Prostate gland (tissue), 2 donors: ENCODE measurements at regions not wholly inside any gene's neighbourhood (a gene's known extent, or its start where the extent isn't known, plus 50 kb on each side); places are given as distances from the start of the nearest gene placed in this dataset.

Source experiments
- DNase-seq: peaks from one replicate; pipeline ENCODE4 v3.0.0-alpha.2; 2019; ENCODE audit warnings: low spot score
- H3K27ac ChIP-seq, 2 donors: fragments of 200-600 bp; sonication (generic); 2 replicates each; pipeline ENCODE4 v1.5.1; 2017 to 2019
- H3K27me3 ChIP-seq: fragments of 200-600 bp; sonication (generic); replicated peaks from 2 replicates; pipeline ENCODE4 v1.5.1; 2019; ENCODE audit not compliant: insufficient read depth
- H3K36me3 ChIP-seq, 2 donors: fragments of 200-600 bp; sonication (generic); 1 replicate in 1 of 2; 2 replicates in 1 of 2; pipeline versions ENCODE4 v1.5.1 to v1.8.1; 2017 to 2019
- H3K4me1 ChIP-seq: fragments of 200-600 bp; sonication (generic); replicated peaks from 2 replicates; pipeline ENCODE4 v1.5.1; 2019
- H3K4me3 ChIP-seq, 2 donors: fragments of 200-600 bp; sonication (generic); 2 replicates each; pipeline ENCODE4 v1.5.1; 2017 to 2019
- H3K9me3 ChIP-seq: fragments of 200-600 bp; sonication (generic); 2 replicates; pipeline ENCODE4 v1.5.1; 2017
- POLR2A ChIP-seq: fragments of 450-650 bp; IDR thresholded peaks from one replicate; pipeline ENCODE4 v1.6.1; 2016; ENCODE audit warnings: antibody characterized with exemption, mild to moderate bottlenecking
- POLR2AphosphoS5 ChIP-seq: sonication (generic); formaldehyde crosslinking; IDR thresholded peaks from one replicate; pipeline ENCODE4 v1.6.1; 2017; ENCODE audit warnings: antibody characterized with exemption
- whole genome bisulfite sequencing: methylation state at CpG from one replicate; pipeline ENCODE4 v1.1.5; 2018; 5-methylcytosine and 5-hydroxymethylcytosine counted together
- intact Hi-C: fragments of 100-400 bp; cut with DNase I; formaldehyde crosslinking; loops from one replicate; pipeline ENCODE4 v1.14.2; 2022
- TF ChIP-seq, protein P1 (sequence below), 4 experiments: fragments of 200-600 bp in 2 of 4; fragments of 450-650 bp in 2 of 4; sonication (generic) in 2 of 4; IDR thresholded peaks; 1 replicate in 3 of 4; 2 replicates in 1 of 4; pipeline ENCODE4 v1.5.1; 2016 to 2019; ENCODE audit warnings: antibody characterized with exemption in 4 of 4, mild to moderate bottlenecking in 2 of 4, moderate library complexity in 2 of 4

- 76% methylated on average over 4 of the region's 4 CpGs for WGBS
- intact Hi-C loops = no loop called here
- TF ChIP-seq, protein P1, sequence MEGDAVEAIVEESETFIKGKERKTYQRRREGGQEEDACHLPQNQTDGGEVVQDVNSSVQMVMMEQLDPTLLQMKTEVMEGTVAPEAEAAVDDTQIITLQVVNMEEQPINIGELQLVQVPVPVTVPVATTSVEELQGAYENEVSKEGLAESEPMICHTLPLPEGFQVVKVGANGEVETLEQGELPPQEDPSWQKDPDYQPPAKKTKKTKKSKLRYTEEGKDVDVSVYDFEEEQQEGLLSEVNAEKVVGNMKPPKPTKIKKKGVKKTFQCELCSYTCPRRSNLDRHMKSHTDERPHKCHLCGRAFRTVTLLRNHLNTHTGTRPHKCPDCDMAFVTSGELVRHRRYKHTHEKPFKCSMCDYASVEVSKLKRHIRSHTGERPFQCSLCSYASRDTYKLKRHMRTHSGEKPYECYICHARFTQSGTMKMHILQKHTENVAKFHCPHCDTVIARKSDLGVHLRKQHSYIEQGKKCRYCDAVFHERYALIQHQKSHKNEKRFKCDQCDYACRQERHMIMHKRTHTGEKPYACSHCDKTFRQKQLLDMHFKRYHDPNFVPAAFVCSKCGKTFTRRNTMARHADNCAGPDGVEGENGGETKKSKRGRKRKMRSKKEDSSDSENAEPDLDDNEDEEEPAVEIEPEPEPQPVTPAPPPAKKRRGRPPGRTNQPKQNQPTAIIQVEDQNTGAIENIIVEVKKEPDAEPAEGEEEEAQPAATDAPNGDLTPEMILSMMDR (IDR thresholded peaks at IDR 0.05) = no peak
- TF ChIP-seq POLR2AphosphoS5 (no peak), POLR2A (no peak)
- Histone ChIP-seq H3K36me3 (no peaks in the 10 kb centered on the region), H3K27ac (no peak overlapping the region), H3K9me3 (no peaks in the 10 kb centered on the region), H3K27me3 (no peaks in the 10 kb centered on the region), H3K4me3 (no peak overlapping the region), H3K4me1 (no peaks in the 10 kb centered on the region)
- DNase-seq = no peak
Measured at GRCh38 chr14:87869619-87870583, 123.1 kb downstream of the GALC start.

GRCh38 chr14:87868920-87869319 is 124.1 kb downstream of the GALC start:
- Histone ChIP-seq H3K27ac (no peak overlapping the region), H3K9me3 (no peaks in the 10 kb centered on the region), H3K27me3 (no peaks in the 10 kb centered on the region), H3K36me3 (no peaks in the 10 kb centered on the region), H3K4me3 (no peak overlapping the region), H3K4me1 (no peaks in the 10 kb centered on the region)
- intact Hi-C loops = no loop called here
- 69% methylated on average over 3 of the region's 3 CpGs for WGBS
- TF ChIP-seq, protein P1 (IDR thresholded peaks at IDR 0.05) = no peak
- no peak for TF ChIP-seq POLR2A
- TF ChIP-seq POLR2AphosphoS5 = no peak
- DNase-seq = no peak

DNA sequence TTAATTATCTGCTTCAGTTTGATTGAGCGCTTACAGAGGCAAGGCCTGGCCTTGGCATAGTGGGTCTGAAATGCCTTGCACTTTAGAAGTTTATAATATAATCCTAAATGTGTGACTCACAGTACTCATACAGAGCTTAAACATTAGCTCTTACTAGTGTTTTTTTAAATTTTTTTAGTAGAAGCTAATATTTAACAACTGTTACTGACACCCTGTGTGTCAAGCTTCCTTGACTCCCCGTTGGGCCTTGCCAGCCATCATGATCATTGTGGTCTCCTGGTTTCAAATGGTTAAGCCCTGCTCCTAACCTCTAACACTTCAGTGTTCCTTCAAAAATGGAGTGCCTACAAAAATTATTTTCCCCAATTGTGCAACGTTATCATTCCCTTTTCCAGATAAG is 126.9 kb downstream of the GALC start:
- H3K9me3 ChIP-seq = no peaks in the 10 kb centered on the region
- no peaks in the 10 kb centered on the region for H3K36me3 ChIP-seq
- H3K4me3 ChIP-seq = no peak overlapping the region
- TF ChIP-seq, protein P1 (IDR thresholded peaks at IDR 0.05) = no peak
- TF ChIP-seq POLR2A (no peak), POLR2AphosphoS5 (no peak)
- DNase-seq = no peak
- H3K4me1 ChIP-seq = no peaks in the 10 kb centered on the region
- no peak overlapping the region for H3K27ac ChIP-seq
- no peaks in the 10 kb centered on the region for H3K27me3 ChIP-seq
- 89% methylated on average over 3 of the region's 3 CpGs for WGBS
- intact Hi-C loops = no loop called here

DNA sequence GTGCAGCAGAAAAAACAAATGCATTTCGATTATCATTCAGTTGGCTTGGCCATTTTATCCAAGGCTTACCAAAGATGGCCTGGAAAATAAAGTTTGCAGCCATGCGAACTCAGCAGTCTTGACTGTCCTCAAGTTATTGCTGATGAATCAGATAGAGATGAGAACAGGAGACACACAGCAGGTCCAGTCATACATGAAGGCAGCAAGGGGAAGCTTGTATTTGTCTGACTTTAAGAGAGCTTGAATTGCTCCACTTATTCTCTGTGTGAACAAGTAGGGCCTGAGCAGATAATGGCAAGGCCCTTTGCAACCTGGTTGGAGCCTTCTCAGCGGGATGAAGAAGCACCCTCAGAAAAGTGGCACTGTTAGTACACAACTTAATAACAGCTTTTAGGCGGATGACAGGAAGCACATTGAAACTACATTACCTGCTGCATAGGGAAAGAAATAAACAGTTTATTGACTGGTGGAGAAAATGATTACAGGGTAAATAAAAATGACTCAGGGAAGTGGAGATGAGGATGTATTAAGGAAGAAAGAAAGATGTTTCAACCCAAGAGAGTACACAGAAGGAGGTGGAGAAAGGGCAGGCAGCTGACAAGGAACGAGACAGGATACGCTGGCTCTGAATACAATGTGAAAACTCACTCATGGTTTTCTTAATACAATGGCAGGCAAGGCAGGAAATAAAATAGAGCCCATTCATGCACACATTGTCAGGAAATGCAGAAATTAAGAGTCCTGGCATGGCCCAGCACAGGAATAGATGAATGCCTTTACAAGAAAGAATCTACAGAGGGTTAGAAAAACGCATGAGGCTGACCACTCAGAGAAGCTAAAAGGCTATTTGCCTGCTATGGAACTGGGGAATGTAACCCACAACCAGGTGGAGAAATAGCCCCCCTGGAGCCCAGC is 128.4 kb downstream of the GALC start:
- no peak for DNase-seq
- Histone ChIP-seq H3K4me1 (no peaks in the 10 kb centered on the region), H3K27me3 (no peaks in the 10 kb centered on the region), H3K4me3 (no peak overlapping the region), H3K36me3 (no peaks in the 10 kb centered on the region), H3K27ac (no peak overlapping the region), H3K9me3 (no peaks in the 10 kb centered on the region)
- intact Hi-C loops = no loop called here
- TF ChIP-seq, protein P1 (IDR thresholded peaks at IDR 0.05) = no peak
- no peak for TF ChIP-seq POLR2AphosphoS5
- TF ChIP-seq POLR2A = no peak
- WGBS = 76% methylated on average over 7 of the region's 7 CpGs
